DMS153 treated with DMSO at 0.1 percent for 48 hours (cell line): ENCODE measurements at regions not wholly inside any gene's neighbourhood (a gene's known extent, or its start where the extent isn't known, plus 50 kb on each side); places are given as distances from the start of the nearest gene placed in this dataset.

ENCODE experiments used
- DNase-seq: peaks from one replicate; lab custom pipeline; 2025; ENCODE audit not compliant: unreplicated experiment; lab: John Stamatoyannopoulos, UW

DNA sequence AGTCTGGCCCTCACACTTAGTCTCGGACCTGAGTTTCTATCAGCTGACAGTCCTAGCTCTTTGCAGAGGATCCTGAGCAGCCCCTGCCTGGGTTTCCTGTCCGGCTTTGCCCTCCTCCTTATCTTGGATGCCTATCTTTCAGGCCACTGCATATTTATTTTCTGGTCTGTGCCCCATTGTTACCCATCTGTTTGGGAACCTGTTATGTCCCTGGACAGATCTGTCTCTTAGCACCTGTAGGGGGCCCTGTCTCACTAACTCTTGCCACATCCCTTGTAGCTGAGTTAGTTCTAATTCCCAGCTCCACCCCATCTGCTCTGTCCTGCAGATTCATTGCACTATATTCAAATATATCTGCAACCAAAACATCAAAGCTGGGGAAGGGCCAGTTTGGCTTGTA, 514.9 kb upstream of the LCORL start:
- no peak for DNase-seq

DNA sequence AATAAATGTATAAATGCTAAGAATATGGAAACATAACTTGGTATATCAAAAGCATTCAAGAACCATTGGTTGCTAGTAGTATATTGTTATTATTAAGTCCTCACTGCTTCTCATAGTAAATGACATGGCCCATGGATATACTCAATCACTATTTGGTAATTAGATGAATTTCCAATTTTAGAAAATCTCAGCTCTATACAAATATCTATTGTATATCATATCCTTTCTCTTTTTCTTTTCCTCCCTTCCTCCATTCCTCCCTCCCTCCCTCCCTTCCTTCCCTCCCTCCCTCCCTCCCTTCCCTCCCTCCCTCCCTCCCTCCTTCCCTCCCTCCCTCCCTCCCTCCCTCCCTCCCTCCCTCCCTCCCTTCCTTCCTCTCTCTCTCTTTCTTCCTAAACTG, 514.4 kb upstream of the LCORL start:
- no peak for DNase-seq

DNA sequence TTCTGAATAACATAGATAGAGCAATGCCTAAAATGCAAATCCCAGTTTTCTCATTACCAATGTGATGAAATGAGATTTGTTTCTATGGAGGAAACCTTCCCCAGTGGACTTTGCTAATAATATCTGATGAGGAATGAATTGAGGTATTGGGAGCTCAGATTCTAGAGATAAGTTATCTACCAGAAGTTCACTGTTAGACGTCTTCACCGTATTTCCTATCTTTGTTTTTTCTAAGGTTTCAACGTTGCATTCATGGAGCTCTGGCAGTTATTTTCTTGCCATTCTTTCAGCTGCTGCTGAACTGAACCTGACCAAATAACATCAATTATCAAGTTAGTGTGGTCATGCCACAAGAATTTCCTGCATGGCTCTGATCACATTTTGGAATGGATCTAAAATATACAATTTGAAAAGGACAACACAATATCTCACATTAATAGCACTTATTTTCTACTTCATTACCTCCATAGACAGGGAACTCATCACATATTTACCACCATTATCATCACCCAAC, 511.8 kb upstream of the LCORL start:
- DNase-seq, result no peak

DNA sequence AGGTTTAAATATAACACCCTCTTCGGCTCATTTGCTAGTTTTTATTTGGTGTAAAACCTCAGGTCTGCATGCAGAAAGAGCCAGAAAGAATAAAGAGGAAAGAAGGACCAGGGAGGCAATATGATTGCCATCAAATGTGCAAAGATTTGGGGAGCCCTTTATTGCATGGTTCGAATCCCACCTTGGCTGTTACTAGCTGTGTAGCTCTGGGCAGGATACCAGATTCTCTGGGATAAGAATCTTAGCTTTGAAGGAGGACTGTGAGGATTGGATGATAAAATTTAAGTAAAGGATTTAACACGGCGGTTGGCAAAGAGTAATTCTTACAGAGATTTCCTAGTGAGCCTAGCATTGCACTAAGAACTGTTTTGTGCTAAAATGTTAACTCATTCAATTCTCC, 510.2 kb upstream of the LCORL start:
- DNase-seq, result no peak

DNA sequence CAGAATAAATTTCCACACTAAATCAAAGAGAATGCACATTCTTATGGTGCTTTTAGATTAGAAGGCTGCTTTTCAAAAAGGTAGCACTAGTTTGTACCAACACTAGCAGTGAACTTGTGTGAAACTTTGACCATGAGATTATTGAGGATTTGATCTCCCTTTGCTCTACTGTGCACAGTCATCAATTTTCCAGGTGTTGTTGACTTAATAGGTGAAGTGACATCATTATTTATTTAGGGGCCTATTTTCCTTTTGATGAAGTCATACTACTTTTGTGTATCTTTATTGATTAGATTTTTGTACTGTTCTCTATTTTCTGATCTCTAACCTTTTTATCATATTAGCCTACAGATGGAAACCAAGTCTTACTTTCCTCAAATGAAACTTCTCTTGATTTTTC, 507.9 kb upstream of the LCORL start:
- no peak for DNase-seq

DNA sequence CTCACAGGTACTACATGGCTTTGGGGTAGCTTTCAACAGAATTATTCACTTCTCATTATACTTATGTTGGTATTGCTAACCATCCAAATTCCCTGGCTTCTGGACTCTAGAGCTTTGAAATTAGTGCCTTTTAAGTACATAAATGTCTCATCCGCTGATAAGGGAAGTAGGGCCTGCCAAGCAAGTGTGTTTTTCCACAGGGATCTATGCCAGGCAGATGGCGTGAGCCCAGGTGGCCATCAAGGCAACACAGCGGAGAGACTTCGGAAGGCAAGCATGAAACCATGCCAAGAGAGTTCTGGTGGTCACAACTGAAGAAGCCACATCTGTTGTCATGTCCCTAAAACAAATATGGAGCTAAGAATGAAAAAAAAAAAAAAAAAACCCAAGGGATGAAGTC, 503.1 kb upstream of the LCORL start:
- no peak for DNase-seq

DNA sequence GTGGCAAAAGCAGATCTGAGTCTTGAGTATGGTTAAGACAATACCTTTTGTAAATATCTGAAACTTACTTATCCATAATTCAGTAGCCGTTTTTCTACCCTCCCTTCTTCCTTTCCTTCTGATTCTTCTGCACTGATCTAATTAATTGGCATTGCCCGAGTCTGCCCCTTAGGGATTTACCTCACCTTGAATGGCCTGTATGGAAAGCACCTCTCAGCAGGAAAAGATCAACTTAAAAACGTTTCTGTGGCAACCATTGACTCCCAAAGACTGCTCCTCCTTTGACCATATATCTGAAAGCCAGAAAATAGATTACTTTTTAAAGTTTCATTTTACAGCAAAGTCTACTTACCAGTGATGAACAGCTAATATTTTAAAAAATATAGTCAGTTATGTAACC, 496.5 kb upstream of the LCORL start:
- no peak for DNase-seq

DNA sequence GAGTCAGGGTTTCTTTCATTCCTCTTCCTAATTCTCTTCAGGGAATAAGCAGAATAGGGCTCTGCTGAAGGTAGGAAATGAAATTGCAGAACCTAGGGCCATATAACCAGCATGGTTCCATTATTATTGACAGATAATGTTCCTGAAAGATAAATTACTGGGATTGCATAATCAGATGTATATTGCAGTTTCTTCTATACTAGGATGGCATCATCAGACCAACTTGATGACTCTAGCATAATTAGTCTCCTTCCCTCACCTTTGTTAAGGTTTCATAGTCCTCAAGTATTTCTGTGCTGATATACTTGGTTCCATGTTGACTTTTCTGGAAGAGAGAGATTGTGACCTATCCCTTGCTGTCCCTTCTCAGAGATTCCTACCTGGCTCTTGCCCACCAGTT, 492.3 kb upstream of the LCORL start:
- DNase-seq, result no peak

DNA sequence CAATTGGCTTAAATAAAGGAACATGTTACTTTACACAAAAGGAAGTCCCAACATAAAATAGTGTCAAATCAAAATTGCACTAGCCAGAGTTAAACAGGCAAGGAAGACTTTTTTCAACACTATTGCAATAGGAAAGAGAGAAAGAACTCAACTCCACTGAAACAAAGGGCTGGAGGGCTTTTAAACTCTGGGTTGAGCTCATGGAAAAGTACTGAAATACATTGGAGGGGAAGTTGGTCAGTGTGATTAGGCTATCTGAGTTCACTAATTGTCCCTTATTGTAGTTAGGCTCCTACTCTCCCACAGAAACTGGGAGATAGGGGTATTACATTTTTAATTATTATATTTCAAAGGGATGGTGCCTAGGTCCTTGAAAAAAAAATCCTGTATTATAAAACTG, 491.2 kb upstream of the LCORL start:
- no peak for DNase-seq

DNA sequence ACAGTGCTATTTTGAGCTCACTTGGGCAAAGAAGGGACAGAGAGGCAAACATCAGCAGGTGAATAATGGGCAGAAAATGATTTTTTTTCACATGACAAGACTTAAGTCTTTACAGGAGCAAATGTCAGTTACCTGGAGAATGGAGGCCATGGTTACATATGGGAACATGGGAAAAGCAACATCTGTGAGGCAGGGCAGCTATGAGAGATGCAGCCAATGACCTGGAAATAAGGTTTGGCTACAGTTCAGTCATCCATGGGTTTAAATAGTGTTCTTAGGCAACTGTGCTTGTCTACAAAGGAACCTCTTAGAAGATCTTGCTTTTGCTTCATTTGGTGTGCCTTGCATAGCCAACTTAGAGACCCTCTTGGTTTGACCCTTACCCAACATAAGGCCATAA, 490.2 kb upstream of the LCORL start:
- DNase-seq, result no peak

DNA sequence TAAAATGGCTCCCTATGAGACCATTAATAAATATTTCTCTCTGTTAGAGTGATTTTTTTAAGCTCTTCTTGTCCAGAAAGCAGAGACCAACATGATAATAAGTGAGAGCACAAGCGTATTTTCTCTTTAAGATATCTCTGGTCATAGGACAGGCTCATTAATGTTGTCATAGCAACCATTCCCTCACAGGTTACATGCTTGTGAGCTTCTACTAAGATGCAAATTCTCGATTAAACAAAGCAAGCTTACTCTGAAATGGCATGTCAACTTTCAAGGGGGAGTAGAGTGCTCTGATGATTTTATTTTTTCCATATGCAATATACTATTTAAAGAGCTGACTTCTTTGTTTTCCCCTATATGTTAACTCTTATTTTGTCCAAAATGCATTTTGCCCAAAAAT, 487.2 kb upstream of the LCORL start:
- no peak for DNase-seq

DNA sequence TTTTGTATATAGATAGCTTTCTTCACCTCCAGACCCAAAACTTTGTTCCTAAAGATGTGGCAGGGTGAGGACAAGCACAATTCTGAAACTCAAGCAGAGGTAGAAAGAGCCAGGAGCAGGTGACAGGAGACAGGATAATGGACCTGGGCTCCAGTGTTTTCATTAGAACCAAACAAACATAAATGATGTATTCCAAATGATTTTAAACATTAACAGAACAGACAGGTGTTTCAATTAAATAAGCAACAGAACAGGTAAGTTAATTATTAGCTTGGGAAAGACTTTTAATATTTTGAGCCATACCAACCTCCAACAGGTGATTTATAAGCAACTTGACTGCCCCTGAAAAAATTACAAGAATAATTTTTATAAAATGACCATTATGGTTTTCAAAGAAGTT, 459.4 kb upstream of the LCORL start:
- no peak for DNase-seq

DNA sequence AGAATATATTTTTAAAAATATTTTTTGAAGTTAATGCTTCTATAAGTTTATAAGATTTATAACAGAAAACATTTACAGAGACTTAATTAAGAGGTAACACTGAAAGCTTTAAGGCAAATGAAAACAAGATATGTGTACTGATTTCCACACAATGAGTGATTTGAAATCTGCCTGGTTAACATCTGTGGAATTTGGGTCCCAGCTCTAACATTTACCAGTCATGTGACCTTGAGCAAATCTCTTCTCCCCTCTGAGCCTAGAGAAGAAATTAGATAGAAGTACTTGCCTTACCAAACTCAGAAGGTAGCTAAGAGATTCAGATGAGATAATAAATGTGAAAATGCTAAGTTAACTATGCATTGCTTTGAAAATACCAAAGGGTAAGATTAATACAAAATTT, 458.8 kb upstream of the LCORL start:
- DNase-seq, result no peak

DNA sequence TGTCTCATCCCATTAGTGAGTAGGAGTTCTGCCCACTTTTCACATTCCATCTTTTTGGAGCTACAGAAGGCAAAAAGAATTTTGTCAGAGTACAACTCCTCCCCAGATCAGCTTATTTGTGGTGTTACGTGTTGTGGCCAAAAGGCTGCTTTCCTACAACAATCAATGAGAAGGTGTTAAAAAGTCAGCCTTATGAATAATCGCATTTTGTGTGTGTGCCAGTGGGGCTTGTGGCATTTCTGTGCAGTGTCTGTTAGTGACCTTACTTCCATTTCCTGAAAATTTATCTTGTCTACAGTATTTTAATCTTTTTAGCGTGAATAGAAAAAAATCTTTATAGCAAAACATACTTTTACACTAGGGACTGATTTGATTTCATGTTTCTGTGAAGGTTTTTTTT, 458.3 kb upstream of the LCORL start:
- no peak for DNase-seq

DNA sequence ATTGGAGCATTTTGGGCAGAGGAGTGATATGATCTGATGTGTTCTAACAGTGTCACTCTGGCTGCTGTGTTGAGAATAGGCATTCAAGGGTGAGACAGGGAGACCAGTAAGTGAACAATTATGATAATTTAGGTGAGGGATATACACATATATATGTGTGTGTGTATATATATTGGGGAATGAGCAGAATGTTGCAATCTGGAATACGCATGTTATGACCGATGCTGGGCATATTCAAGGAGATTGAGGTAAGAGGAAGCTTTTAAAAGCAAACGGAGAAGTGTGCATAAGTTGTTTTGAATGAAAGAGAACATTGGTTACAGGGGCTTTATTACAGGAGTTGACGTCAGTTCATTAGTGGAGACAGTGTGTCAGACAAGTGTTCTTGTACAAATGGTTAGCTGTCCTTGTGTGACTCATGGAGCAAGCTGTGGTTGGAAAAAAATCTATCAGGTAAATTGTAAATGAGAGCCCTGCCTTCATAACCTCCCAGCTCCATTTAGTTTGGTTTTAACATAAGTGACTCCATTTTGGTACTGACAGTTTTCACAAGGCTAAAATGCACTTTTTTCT, 442.5 kb upstream of the LCORL start:
- no peak for DNase-seq

DNA sequence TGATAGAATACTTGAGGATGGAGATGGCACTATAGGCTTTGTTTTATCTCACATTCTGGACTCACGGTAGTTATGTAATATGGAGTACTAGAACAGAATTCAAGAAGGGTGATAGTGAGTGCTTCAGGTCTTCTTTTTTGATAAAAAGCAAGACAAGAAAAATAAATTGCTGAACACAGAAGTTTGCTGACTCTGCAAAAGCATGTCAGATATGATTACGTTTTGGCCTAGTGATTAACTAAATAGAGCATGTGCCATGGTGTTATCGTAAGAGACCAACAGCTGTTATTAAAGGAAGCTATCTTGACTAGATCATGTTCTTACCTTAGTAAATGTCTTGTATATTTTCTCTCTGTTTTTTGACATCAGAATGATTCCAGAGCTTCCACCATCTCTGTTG, 436.9 kb upstream of the LCORL start:
- DNase-seq, result no peak

DNA sequence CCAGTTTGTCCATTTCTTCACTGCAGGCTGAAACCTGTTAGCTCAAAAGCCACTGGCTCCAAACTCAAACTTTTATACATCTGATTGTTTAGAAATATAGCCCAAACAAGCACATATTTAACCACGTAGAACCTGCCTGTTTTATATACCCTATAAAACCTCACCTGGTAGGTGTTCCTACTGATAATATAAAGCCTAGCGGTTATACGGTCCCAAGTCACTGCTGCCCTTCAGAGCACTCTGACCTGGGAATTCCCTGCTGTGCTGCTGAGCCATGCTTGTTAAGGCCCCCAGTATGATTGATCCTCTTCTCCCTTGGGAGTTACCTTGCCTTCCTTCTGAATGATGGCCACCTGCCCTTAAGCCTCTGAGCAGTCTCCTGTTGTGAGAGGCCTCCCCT, 432.8 kb upstream of the LCORL start:
- DNase-seq, result no peak

DNA sequence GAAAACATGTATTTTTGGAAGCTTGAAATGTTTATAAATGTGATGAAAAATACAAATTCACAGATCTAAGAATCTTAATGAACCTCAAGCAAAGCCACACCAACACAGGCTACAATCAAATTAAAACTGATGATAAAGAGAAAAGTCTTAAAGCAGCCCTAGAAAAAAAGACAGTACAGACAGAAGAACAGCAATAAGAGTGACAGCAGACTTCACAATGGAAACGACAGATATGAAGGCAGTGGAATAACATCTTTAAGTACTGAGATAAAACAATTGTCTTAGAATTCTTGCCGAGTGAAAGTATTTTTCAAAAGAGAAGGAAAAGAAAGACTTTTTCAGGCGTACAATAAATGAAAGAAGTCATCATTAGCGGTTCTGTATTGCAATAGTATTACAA, 423.6 kb upstream of the LCORL start:
- DNase-seq, result no peak

DNA sequence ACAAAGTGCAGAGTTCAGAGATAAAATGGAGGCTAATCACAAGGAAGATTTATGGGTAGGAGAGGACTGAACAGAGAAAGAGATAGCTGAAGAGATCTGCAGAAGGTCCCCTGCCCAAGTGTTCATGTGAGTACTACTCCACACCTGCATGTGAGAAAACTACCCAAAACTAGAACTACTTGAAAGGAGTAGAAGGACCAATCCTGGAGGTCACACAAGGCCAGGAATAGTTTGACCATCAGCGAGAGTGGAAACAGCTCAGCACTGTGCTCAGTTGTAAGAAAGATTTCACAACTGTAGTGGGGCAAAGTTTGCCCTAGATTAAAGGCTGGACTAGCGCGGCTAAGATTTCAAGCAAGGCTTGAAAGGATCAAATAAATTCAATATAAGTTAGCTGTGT, 422.7 kb upstream of the LCORL start:
- DNase-seq, result no peak

DNA sequence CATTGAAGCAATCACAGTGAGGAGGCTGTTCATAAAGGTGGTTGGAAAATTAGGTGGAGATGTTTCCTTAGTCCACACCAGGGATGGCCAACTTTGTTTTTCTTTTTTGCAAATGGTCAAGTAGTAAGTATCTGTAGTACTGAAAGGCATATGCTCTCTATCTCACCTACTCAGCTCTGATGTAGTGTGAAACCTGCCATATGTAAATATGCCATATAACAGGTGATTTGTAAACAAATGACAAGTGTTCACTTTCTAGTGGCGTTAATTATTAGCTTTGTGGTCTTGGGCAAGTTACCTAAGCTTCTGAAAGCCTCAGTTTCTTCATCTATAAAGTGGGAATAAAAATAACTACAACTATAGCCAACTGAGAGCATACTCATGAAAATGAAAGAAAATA, 421.4 kb upstream of the LCORL start:
- DNase-seq, result no peak

DNA sequence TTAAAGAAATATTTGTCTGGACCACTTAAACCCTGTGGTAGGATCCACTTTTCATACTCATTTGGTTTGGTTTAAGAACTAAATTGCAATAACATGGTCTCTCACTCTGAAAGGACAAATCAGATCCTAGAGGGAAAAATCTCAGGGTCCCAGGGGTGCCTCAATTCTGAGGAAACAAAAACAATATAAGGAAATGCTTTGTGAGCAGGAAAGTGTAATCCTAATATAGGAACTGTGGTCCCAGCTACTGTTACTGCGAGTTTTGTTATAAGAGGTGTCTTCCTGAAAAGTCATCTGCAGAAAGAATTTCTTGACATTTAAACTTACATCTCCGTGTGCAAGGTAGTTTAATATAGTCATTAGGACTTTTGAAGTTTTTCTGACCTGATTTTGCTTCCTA, 420.1 kb upstream of the LCORL start:
- no peak for DNase-seq

DNA sequence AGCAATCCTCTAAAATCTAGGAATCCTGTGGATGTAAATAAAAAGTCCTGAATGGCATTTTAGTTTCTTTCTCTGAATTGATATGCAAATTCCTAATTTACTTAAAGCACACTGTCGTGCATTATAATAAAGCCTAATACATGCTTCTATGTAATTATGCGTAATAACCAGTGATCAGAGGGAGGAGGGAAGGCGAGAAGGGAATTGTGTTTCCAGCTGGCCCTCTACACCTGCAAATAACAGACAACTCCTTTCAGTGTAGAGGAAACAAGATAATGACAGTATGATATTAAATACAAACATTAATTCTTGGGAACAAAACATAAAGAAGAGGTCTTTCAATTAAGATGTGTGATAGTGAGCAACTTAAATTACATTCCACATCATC, 419.6 kb upstream of the LCORL start:
- no peak for DNase-seq

DNA sequence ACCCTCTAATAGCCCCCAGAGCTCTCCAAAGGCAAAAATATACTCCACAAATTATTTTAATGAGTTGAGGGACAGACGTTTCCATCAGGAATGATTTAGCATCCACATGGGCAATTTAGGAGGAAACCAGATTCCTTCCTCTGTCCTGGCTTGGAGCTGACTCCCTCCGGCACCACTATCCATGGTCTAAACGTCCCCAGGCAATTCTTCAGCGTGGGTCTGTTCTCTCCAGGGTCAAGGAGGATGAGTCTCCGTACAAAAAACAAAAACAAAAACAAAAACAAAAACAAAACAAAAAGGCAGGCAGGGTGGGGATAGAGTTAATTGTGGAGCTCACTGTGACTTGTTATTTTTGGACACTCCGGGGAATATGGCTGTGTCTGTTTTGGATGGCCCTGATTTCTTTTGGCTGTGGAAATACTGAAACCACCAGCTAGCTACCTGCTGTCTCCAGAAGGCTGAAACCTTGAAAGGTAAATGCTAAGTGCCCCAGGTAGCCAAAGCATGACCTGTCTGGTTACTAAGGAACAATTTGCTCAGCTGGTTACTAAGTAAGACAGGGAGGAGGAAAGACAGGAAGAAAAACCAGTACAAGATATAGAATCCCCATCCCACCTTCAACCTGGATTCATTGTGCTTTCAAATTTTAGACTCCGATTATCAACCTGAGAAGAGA, 419.1 kb upstream of the LCORL start:
- no peak for DNase-seq
